ENCODE measurements at regions not wholly inside any gene's neighbourhood (a gene's known extent, or its start where the extent isn't known, plus 50 kb on each side); places are given as distances from the start of the nearest gene placed in this dataset.

DNA sequence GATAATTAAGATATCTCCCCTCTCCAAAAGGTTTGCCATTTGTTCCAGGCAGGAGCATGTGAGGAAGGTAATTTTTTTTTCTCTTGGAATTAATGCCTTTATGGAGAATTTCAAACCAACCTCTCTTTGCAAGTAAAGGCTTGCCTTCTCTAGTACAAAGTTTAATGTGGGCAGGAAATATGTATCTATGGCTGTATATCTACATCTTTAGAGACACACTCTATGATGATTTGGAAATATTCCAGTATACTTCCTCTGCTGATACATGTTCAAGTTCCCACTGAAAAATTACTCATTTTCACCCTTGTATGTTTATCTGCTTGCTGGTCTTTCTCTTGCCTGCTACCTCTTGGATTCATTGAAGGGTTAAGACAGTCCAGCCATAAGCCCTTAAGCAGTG, 83.5 kb upstream of the SEMA6A start:
- TF ChIP-seq EZH2 (optimal IDR thresholded peaks at IDR 0.05; ENCODE audit: low read depth, low read length) (no peak), CTCF (IDR thresholded peaks at IDR 0.05; ENCODE audit: low read length) (no peak)
